ENCODE measurements at regions not wholly inside any gene's neighbourhood (a gene's known extent, or its start where the extent isn't known, plus 50 kb on each side); places are given as distances from the start of the nearest gene placed in this dataset.

DNA sequence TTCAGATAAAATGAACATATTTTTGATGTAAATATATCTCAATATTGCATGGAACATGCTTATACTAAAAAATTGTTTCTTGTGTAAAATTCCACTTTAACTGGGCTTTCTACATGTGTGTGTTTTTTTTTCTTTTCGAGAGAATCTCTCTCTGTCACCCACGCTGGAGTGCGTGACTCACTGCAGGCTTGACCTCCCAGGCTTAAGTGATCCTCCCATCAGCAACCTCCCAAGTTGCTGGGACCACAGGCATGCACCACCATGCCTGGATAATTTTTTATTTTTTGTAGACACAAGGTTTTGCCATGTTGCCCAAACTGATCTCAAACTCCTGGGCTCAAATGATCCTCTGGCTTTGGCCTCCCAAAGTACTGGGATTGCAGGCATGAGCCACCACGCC, 254.6 kb downstream of the LOXHD1 start:
- H3K36me3 ChIP-seq = no peaks in the 10 kb centered on the region
- TF ChIP-seq POLR2A (IDR thresholded peaks at IDR 0.05) = no peak
- TF ChIP-seq, protein P1, sequence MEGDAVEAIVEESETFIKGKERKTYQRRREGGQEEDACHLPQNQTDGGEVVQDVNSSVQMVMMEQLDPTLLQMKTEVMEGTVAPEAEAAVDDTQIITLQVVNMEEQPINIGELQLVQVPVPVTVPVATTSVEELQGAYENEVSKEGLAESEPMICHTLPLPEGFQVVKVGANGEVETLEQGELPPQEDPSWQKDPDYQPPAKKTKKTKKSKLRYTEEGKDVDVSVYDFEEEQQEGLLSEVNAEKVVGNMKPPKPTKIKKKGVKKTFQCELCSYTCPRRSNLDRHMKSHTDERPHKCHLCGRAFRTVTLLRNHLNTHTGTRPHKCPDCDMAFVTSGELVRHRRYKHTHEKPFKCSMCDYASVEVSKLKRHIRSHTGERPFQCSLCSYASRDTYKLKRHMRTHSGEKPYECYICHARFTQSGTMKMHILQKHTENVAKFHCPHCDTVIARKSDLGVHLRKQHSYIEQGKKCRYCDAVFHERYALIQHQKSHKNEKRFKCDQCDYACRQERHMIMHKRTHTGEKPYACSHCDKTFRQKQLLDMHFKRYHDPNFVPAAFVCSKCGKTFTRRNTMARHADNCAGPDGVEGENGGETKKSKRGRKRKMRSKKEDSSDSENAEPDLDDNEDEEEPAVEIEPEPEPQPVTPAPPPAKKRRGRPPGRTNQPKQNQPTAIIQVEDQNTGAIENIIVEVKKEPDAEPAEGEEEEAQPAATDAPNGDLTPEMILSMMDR (IDR thresholded peaks at IDR 0.05) = no peak
- H3K9me3 ChIP-seq = no peaks in the 10 kb centered on the region
- no peaks in the 10 kb centered on the region for H3K27me3 ChIP-seq
- no peaks in the 10 kb centered on the region for H3K4me1 ChIP-seq
- H3K4me3 ChIP-seq = no peak overlapping the region
- no peak for DNase-seq
- H3K27ac ChIP-seq = no peak overlapping the region

DNA sequence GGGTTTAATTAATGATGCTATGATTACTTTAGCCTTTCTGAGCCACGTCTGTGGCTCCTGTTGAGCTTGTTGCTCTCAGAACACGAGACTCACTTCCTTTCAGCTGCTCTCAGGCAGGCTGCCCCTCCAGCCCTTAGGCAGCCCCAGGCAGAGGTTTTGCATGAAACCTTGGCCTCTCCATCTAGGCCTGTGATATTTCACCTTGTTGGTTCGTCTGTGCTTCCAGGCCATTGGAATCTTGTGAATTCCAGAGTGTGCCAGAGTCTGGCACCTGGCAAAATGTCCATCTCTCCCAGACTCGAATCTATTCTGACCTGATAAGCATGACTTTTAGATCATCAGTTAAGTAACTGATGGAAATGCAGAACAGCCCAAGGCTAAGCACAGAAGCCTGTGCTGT, 254.1 kb downstream of the LOXHD1 start:
- H3K27me3 ChIP-seq = no peaks in the 10 kb centered on the region
- no peaks in the 10 kb centered on the region for H3K36me3 ChIP-seq
- TF ChIP-seq, protein P1 (IDR thresholded peaks at IDR 0.05) = no peak
- TF ChIP-seq POLR2A (IDR thresholded peaks at IDR 0.05) = no peak
- H3K4me1 ChIP-seq = no peaks in the 10 kb centered on the region
- no peaks in the 10 kb centered on the region for H3K9me3 ChIP-seq
- no peak overlapping the region for H3K4me3 ChIP-seq
- no peak overlapping the region for H3K27ac ChIP-seq
- no peak for DNase-seq

GRCh38 chr18:46405832-46406538, 251.0 kb downstream of the LOXHD1 start:
- DNase-seq = no peak
- no peaks in the 10 kb centered on the region for H3K9me3 ChIP-seq
- H3K27ac ChIP-seq = no peak overlapping the region
- no peaks in the 10 kb centered on the region for H3K36me3 ChIP-seq
- no peaks in the 10 kb centered on the region for H3K27me3 ChIP-seq
- H3K4me1 ChIP-seq = no peaks in the 10 kb centered on the region
- H3K4me3 ChIP-seq = no peak overlapping the region
- no peak for TF ChIP-seq POLR2A (IDR thresholded peaks at IDR 0.05)
- TF ChIP-seq, protein P1 (IDR thresholded peaks at IDR 0.05) = no peak

- no peak overlapping the region for H3K4me3 ChIP-seq
- DNase-seq = no peak
- H3K4me1 ChIP-seq = no peaks in the 10 kb centered on the region
- H3K36me3 ChIP-seq = no peaks in the 10 kb centered on the region
- H3K9me3 ChIP-seq = no peaks in the 10 kb centered on the region
- no peaks in the 10 kb centered on the region for H3K27me3 ChIP-seq
- H3K27ac ChIP-seq = peak overlapping the region in 1 of 4 donors; percentile 56
- TF ChIP-seq, protein P1 (IDR thresholded peaks at IDR 0.05) = no peak
- TF ChIP-seq POLR2A (IDR thresholded peaks at IDR 0.05) = no peak
Observed at GRCh38 chr18:46406539-46406932, 250.5 kb downstream of the LOXHD1 start.

DNA sequence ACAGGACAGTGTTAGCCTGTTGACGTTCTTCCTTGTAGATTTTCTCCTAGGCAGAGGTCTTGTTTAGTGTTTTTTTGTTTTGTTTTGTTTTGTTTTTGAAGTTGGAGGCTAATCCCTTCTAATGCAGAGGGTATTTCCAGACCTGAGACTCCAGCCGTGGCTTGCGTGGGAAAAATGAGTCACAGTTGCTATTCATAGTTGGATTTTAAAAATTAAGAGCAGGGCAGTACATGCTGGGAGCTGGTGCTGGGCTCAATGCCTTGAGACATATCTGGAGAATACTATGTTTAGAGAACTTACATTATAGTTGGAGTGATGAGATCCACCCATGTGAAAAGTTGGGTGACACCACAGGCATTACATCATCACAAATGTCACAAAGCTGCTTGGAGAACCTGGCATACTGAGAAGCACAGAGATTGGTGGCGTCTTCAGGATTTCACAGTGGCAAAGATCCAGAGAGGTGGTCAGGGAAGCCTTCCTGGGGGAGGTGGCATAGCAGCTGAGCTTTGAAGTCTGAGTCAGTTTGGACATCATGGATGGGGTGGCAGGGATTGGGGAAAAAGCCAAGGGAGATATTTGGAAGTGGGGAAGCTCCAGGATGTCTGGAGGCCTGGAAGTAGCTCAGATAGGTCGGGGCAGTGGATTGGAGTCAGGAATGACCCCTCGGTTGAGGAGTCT, 249.4 kb downstream of the LOXHD1 start:
- Histone ChIP-seq H3K4me1 (no peaks in the 10 kb centered on the region), H3K4me3 (no peak overlapping the region), H3K27ac (peak overlapping the region in 1 of 4 donors; percentile 15), H3K27me3 (no peaks in the 10 kb centered on the region), H3K9me3 (peaks cover 0 to 3% (median 0%) of the 10 kb centered on the region in 4 donors), H3K36me3 (no peaks in the 10 kb centered on the region)
- no peak for DNase-seq
- TF ChIP-seq, protein P1 (IDR thresholded peaks at IDR 0.05) = no peak
- TF ChIP-seq POLR2A (IDR thresholded peaks at IDR 0.05) = no peak

Data from Peyer's patch (tissue), 4 donors.